ENCODE measurements at regions not wholly inside any gene's neighbourhood (a gene's known extent, or its start where the extent isn't known, plus 50 kb on each side); places are given as distances from the start of the nearest gene placed in this dataset.

DNA sequence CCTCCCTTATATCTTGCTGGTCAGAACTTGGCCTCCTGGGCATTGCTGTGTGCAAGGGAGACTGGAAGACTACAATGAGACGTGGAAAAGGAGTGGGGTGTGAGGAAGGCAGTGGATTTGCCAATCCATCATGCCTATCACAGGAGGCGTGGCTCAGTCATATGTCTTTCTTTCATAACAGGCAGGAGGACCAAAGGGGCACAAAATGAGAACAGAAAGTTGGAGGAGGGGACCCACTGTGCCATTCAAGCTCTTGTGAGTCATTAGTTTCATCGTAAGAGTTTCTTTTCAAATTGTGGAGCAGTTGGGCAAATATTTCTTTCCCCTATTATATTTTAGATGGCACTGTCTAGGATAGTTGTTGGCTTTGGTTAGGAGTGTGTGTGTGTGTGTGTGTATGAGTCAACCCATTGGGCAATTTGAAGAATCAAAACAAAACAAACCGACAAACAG lies 471.5 kb downstream of the TSHZ3 start:
- intact Hi-C loops (cut with DNase I, micrococcal nuclease) = no loop called here
- no peak overlapping the region for H3K4me3 ChIP-seq
- H3K4me1 ChIP-seq (ENCODE audit: low read depth) = no peaks in the 10 kb centered on the region
- TF ChIP-seq, protein P1, sequence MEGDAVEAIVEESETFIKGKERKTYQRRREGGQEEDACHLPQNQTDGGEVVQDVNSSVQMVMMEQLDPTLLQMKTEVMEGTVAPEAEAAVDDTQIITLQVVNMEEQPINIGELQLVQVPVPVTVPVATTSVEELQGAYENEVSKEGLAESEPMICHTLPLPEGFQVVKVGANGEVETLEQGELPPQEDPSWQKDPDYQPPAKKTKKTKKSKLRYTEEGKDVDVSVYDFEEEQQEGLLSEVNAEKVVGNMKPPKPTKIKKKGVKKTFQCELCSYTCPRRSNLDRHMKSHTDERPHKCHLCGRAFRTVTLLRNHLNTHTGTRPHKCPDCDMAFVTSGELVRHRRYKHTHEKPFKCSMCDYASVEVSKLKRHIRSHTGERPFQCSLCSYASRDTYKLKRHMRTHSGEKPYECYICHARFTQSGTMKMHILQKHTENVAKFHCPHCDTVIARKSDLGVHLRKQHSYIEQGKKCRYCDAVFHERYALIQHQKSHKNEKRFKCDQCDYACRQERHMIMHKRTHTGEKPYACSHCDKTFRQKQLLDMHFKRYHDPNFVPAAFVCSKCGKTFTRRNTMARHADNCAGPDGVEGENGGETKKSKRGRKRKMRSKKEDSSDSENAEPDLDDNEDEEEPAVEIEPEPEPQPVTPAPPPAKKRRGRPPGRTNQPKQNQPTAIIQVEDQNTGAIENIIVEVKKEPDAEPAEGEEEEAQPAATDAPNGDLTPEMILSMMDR (IDR thresholded peaks at IDR 0.05) = no peak
- ATAC-seq (no peak), DNase-seq (peak in 1 of 3 donors; percentile 4)
- no peaks in the 10 kb centered on the region for H3K9me3 ChIP-seq
- no peaks in the 10 kb centered on the region for H3K36me3 ChIP-seq (ENCODE audit: low read depth)

DNA sequence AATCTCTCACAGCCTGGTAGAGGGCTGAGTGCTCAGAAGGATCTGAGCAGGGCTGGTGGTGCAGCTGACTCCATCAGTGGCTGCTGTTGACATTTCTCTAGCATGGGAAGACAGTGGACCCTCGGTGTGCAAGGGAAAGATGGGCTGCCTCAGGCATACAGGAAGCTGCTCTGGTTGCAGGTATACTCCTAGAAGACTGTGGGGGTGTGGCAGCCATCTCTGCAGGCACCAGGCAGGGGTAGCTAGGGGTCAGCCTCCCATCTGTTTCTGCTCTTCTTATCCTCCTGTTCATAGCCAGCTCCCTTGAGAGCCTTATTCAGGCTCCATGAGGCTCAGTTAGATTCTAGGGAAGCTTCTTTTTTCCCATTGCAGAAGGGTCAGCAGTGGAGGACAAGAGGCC lies 475.5 kb downstream of the TSHZ3 start:
- DNase-seq (no peak), ATAC-seq (no peak)
- H3K36me3 ChIP-seq (ENCODE audit: low read depth) = no peaks in the 10 kb centered on the region
- H3K4me1 ChIP-seq (ENCODE audit: low read depth) = no peaks in the 10 kb centered on the region
- TF ChIP-seq, protein P1 (IDR thresholded peaks at IDR 0.05) = no peak
- no peak overlapping the region for H3K4me3 ChIP-seq
- H3K9me3 ChIP-seq = no peaks in the 10 kb centered on the region
- intact Hi-C loops (cut with DNase I, micrococcal nuclease) = no loop called here

DNA sequence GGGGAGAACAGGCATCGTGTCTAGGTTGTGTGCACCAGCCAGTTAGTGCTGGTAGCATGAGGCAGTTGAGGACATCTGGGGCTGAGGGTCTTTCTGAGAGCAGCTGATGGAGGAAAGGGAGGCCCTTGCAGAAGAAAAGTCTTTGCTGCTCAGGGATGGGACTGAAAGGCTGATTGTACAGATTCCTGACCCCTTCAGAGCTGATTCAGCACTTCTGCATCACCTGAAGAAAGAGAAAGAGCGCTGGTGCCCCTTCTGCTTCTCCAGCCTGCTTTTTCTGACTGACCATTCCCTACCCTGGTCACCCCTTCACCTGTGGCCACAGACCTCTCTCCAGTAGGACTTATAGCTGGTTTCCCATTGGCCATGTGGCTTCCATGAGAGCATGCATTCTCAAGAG lies 476.2 kb downstream of the TSHZ3 start:
- intact Hi-C loops (cut with DNase I, micrococcal nuclease) = no loop called here
- ATAC-seq = no peak
- no peak for DNase-seq
- Histone ChIP-seq H3K36me3 (ENCODE audit: low read depth) (no peaks in the 10 kb centered on the region), H3K9me3 (no peaks in the 10 kb centered on the region), H3K4me1 (ENCODE audit: low read depth) (no peaks in the 10 kb centered on the region), H3K4me3 (no peak overlapping the region)
- TF ChIP-seq, protein P1 (IDR thresholded peaks at IDR 0.05) = no peak

DNA sequence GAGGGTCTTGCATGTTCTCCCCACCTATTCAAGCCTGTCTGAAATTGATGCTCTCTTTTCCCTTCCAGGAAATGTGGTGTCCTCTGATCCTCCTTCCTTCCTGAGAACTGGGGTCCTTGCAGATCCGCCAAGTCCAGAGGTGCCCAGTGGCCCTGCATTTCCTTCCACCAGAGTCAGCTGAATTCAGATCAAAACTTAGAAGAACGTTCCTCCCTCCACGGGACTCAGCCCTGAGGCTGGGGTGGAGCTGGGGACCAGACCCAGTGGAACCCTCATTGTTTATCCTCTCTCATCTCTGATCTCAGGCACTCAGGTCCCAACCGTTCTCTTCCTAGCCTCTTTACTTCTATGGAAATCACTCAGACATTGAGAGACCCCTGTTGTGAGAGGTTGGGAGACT lies 477.3 kb downstream of the TSHZ3 start:
- Histone ChIP-seq H3K9me3 (no peaks in the 10 kb centered on the region), H3K36me3 (ENCODE audit: low read depth) (no peaks in the 10 kb centered on the region), H3K4me1 (ENCODE audit: low read depth) (no peaks in the 10 kb centered on the region), H3K4me3 (no peak overlapping the region)
- intact Hi-C loops (cut with DNase I, micrococcal nuclease) = no loop called here
- ATAC-seq = no peak
- TF ChIP-seq, protein P1 (IDR thresholded peaks at IDR 0.05) = no peak
- DNase-seq = no peak

DNA sequence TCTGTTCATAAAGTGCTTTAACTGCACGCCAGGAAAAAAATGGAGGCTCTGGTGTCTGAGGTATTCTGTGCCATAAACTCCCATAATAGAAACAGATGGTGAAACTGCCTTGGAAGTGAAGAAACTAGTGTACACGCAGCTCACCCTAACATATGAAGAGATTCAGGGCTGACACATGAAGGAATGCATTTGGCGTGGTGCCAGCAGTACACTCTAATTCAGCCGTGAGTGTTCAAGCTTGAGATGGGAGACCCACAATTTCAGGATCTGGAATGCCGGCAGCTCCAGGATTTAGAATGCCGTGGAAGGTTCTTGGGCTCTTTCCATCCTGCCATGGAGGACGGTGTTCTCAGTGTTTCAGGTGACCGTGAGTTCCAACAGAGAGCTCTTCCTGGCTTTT lies 478.4 kb downstream of the TSHZ3 start:
- DNase-seq = peak in 1 of 3 donors; percentile 4

More for the DNA sequence above, 478.4 kb downstream of the TSHZ3 start:
- H3K9me3 ChIP-seq = no peaks in the 10 kb centered on the region
- H3K36me3 ChIP-seq (ENCODE audit: low read depth) = no peaks in the 10 kb centered on the region
- ATAC-seq = no peak
- intact Hi-C loops (cut with DNase I, micrococcal nuclease) = no loop called here
- H3K4me3 ChIP-seq = no peak overlapping the region
- H3K4me1 ChIP-seq (ENCODE audit: low read depth) = no peaks in the 10 kb centered on the region
- TF ChIP-seq, protein P1 (IDR thresholded peaks at IDR 0.05) = no peak
